Loucy (cell line): ENCODE measurements at regions not wholly inside any gene's neighbourhood (a gene's known extent, or its start where the extent isn't known, plus 50 kb on each side); places are given as distances from the start of the nearest gene placed in this dataset.
A peak's percentile ranks its signal among the peaks of the same experiment; 100 is the strongest.

ENCODE experiments used
- H2AFZ ChIP-seq: fragments of 200-600 bp; sonication (generic); 2 replicates; pipeline ENCODE4 v1.6.0; 2016; ENCODE audit warnings: antibody characterized with exemption, mild to moderate bottlenecking, low read length, moderate library complexity
- H3F3A ChIP-seq: fragments of 200-600 bp; 2 replicates; pipeline ENCODE4 v1.6.0; 2016; ENCODE audit warnings: antibody characterized with exemption, low read depth, mild to moderate bottlenecking
- H3K27me3 ChIP-seq: fragments of 200-600 bp; sonication (generic); 2 replicates; pipeline ENCODE4 v1.6.1; 2014; ENCODE audit warnings: low read length, mild to moderate bottlenecking; ENCODE audit not compliant: insufficient read depth, poor library complexity, severe bottlenecking
- H3K36me3 ChIP-seq: fragments of 200-600 bp; sonication (generic); 2 replicates; pipeline ENCODE4 v1.6.1; 2016; ENCODE audit warnings: low read length; ENCODE audit not compliant: insufficient read depth
- H3K4me1 ChIP-seq: fragments of 200-600 bp; sonication (generic); 2 replicates; pipeline ENCODE4 v1.5.1; 2014; ENCODE audit warnings: low read length, mild to moderate bottlenecking; ENCODE audit not compliant: insufficient read depth, poor library complexity, severe bottlenecking
- H3K4me2 ChIP-seq: fragments of 200-600 bp; sonication (generic); 2 replicates; pipeline ENCODE4 v1.6.0; 2014; ENCODE audit warnings: antibody characterized with exemption, low read length, low read depth, mild to moderate bottlenecking; ENCODE audit not compliant: poor library complexity, severe bottlenecking
- H3K4me3 ChIP-seq: fragments of 200-600 bp; sonication (generic); 2 replicates; pipeline ENCODE4 v1.5.1; 2014; ENCODE audit warnings: low read length, mild to moderate bottlenecking, mixed read lengths; ENCODE audit not compliant: poor library complexity, severe bottlenecking
- H3K79me2 ChIP-seq: fragments of 200-600 bp; sonication (generic); 2 replicates; pipeline ENCODE4 v1.6.1; 2014; ENCODE audit warnings: low read length; ENCODE audit not compliant: insufficient read depth
- H3K9ac ChIP-seq: fragments of 200-600 bp; sonication (generic); 2 replicates; pipeline ENCODE4 v1.6.0; 2014; ENCODE audit warnings: mild to moderate bottlenecking, low read depth, low read length, moderate library complexity; ENCODE audit not compliant: poor library complexity, severe bottlenecking
- H3K9me2 ChIP-seq: fragments of 200-600 bp; sonication (generic); replicated peaks from 2 replicates; pipeline ENCODE4 v1.6.1; 2016; ENCODE audit warnings: low read depth, low read length, mixed read lengths
- H3K9me3 ChIP-seq: fragments of 200-600 bp; sonication (generic); 2 replicates; pipeline ENCODE4 v1.6.1; 2014; ENCODE audit warnings: mild to moderate bottlenecking, antibody characterized with exemption, low read length, low read depth; ENCODE audit not compliant: insufficient read depth
- H4K20me1 ChIP-seq: fragments of 200-600 bp; sonication (generic); 2 replicates; pipeline ENCODE4 v1.6.0; 2014; ENCODE audit warnings: antibody characterized with exemption, low read length, mild to moderate bottlenecking; ENCODE audit not compliant: insufficient read depth, poor library complexity, severe bottlenecking
- CTCF ChIP-seq: fragments of 200-600 bp; sonication (generic); conservative IDR thresholded peaks from 2 replicates; pipeline ENCODE4 v1.5.1; 2014; ENCODE audit warnings: mild to moderate bottlenecking, antibody characterized with exemption, low read length
- EZH2phosphoT487 ChIP-seq: fragments of 200-600 bp; IDR thresholded peaks from 2 replicates; pipeline ENCODE4 v1.6.1; 2018; ENCODE audit warnings: antibody characterized with exemption, mild to moderate bottlenecking, moderate library complexity, borderline replicate concordance

GRCh38 chr18:38539856-38540255, 974.3 kb upstream of the CELF4 start:
- TF ChIP-seq CTCF (no peak), EZH2phosphoT487 (no peak)
- no peak overlapping the region for H3K4me2 ChIP-seq

GRCh38 chr18:38539371-38539770, 973.8 kb upstream of the CELF4 start:
- Histone ChIP-seq H3K27me3 (no peaks in the 10 kb centered on the region), H3K4me2 (no peak overlapping the region), H3K9me3 (peaks cover 5% of the 10 kb centered on the region; the same call in 1 of the 2 replicates), H3K9ac (no peak overlapping the region), H2AFZ (no peak overlapping the region), H3K36me3 (no peaks in the 10 kb centered on the region), H3F3A (no peaks in the 10 kb centered on the region), H3K9me2 (no peaks in the 10 kb centered on the region), H3K4me1 (no peaks in the 10 kb centered on the region), H3K79me2 (no peaks in the 10 kb centered on the region), H3K4me3 (no peak overlapping the region), H4K20me1 (no peaks in the 10 kb centered on the region)
- TF ChIP-seq EZH2phosphoT487 (no peak), CTCF (peak; percentile 21; the same call in 1 of the 2 replicates)

More at GRCh38 chr18:38539856-38540255, 974.3 kb upstream of the CELF4 start:
- Histone ChIP-seq H3K9ac (no peak overlapping the region), H3K9me3 (peaks cover 5% of the 10 kb centered on the region; the same call in 1 of the 2 replicates), H2AFZ (no peak overlapping the region), H3K4me1 (no peaks in the 10 kb centered on the region), H3K36me3 (no peaks in the 10 kb centered on the region), H3F3A (no peaks in the 10 kb centered on the region), H3K4me3 (no peak overlapping the region), H3K79me2 (no peaks in the 10 kb centered on the region), H3K9me2 (no peaks in the 10 kb centered on the region), H3K27me3 (no peaks in the 10 kb centered on the region), H4K20me1 (no peaks in the 10 kb centered on the region)

GRCh38 chr18:38534073-38534472, 968.5 kb upstream of the CELF4 start:
- Histone ChIP-seq H3K27me3 (no peaks in the 10 kb centered on the region), H3K9me3 (peaks cover 2% of the 10 kb centered on the region; the same call in 1 of the 2 replicates), H4K20me1 (no peaks in the 10 kb centered on the region), H3K9ac (no peak overlapping the region), H3K79me2 (no peaks in the 10 kb centered on the region), H3K9me2 (no peaks in the 10 kb centered on the region), H3K4me2 (no peak overlapping the region), H3K36me3 (no peaks in the 10 kb centered on the region), H3K4me3 (no peak overlapping the region), H3K4me1 (no peaks in the 10 kb centered on the region), H3F3A (no peaks in the 10 kb centered on the region), H2AFZ (no peak overlapping the region)
- TF ChIP-seq EZH2phosphoT487, result no peak
- no peak for TF ChIP-seq CTCF
